Vagina (tissue), 2 donors: ENCODE measurements at regions not wholly inside any gene's neighbourhood (a gene's known extent, or its start where the extent isn't known, plus 50 kb on each side); places are given as distances from the start of the nearest gene placed in this dataset.

Source experiments
- POLR2A ChIP-seq, 2 donors: fragments of 450-650 bp; IDR thresholded peaks; one replicate each; pipeline ENCODE4 v1.6.1; 2017; ENCODE audit warnings: antibody characterized with exemption in 2 of 2, mild to moderate bottlenecking in 2 of 2, moderate library complexity in 2 of 2
- POLR2AphosphoS5 ChIP-seq, 2 donors: sonication (generic); formaldehyde crosslinking; IDR thresholded peaks; one replicate each; pipeline ENCODE4 v1.9.0; 2017; ENCODE audit warnings: antibody characterized with exemption in 2 of 2, mild to moderate bottlenecking in 2 of 2, low read depth in 1 of 2; ENCODE audit not compliant: insufficient read depth in 1 of 2
- TF ChIP-seq, protein P1 (sequence below), 3 experiments: fragments of 450-650 bp in 2 of 3; fragments of 200-600 bp in 1 of 3; sonication (generic) in 1 of 3; IDR thresholded peaks; one replicate each; pipeline ENCODE4 v1.5.1; 2017 to 2019; ENCODE audit warnings: antibody characterized with exemption in 3 of 3, mild to moderate bottlenecking in 2 of 3, moderate library complexity in 2 of 3

DNA sequence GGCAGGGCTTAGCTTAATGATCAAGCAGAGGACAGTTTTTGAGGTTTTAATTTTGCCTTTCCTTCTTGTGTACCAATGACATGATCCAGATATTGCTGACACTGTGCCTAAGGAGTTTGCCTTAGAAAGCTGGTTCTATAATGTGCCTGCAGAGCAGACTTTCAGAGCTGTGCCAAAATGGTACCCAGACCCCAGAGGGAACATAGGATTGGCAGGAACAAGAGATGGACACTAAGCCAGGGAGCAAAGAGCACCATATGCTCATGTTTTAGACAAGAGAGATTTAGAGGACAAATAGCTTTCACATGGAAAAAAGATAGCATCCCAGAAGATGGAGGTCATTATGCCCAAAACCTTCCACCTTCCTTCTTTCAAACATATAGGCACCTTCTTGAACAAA is 1241.5 kb upstream of the SPRY2 start:
- TF ChIP-seq, protein P1, sequence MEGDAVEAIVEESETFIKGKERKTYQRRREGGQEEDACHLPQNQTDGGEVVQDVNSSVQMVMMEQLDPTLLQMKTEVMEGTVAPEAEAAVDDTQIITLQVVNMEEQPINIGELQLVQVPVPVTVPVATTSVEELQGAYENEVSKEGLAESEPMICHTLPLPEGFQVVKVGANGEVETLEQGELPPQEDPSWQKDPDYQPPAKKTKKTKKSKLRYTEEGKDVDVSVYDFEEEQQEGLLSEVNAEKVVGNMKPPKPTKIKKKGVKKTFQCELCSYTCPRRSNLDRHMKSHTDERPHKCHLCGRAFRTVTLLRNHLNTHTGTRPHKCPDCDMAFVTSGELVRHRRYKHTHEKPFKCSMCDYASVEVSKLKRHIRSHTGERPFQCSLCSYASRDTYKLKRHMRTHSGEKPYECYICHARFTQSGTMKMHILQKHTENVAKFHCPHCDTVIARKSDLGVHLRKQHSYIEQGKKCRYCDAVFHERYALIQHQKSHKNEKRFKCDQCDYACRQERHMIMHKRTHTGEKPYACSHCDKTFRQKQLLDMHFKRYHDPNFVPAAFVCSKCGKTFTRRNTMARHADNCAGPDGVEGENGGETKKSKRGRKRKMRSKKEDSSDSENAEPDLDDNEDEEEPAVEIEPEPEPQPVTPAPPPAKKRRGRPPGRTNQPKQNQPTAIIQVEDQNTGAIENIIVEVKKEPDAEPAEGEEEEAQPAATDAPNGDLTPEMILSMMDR (IDR thresholded peaks at IDR 0.05) = no peak
- TF ChIP-seq POLR2A (IDR thresholded peaks at IDR 0.05) (no peak), POLR2AphosphoS5 (IDR thresholded peaks at IDR 0.05; ENCODE audit: insufficient read depth in 1 of 2, low read depth in 1 of 2) (no peak)
